AG09309 (cell line): ENCODE measurements at regions not wholly inside any gene's neighbourhood (a gene's known extent, or its start where the extent isn't known, plus 50 kb on each side); places are given as distances from the start of the nearest gene placed in this dataset.

Experiments used
- DNase-seq: peaks from one replicate; pipeline ENCODE4 v3.0.0-alpha.2; 2010; ENCODE audit warnings: low read depth
- H3K4me3 ChIP-seq: 2 replicates; pipeline ENCODE4 v1.5.1; 2011; ENCODE audit warnings: mild to moderate bottlenecking, low read depth, low read length, moderate library complexity; ENCODE audit not compliant: control insufficient read depth
- CTCF ChIP-seq: IDR thresholded peaks from 2 replicates; pipeline ENCODE4 v1.5.1; 2011; ENCODE audit warnings: mild to moderate bottlenecking, low read depth, low read length, inconsistent platforms; ENCODE audit not compliant: insufficient read depth, control insufficient read depth; ENCODE audit errors: missing control alignments

GRCh38 chr4:11342401-11342800 is 86.3 kb downstream of the HS3ST1 start:
- no peak for DNase-seq
- no peak for TF ChIP-seq CTCF
- H3K4me3 ChIP-seq = no peak overlapping the region

GRCh38 chr4:11341337-11342043 is 87.2 kb downstream of the HS3ST1 start:
- no peak for TF ChIP-seq CTCF
- no peak for DNase-seq
- no peak overlapping the region for H3K4me3 ChIP-seq

- H3K4me3 ChIP-seq = no peak overlapping the region
- DNase-seq = no peak
- no peak for TF ChIP-seq CTCF
Measured at GRCh38 chr4:11338956-11339782, 89.5 kb downstream of the HS3ST1 start.

GRCh38 chr4:11337287-11337686 is 91.4 kb downstream of the HS3ST1 start:
- no peak for DNase-seq
- no peak overlapping the region for H3K4me3 ChIP-seq
- no peak for TF ChIP-seq CTCF

- no peak for TF ChIP-seq CTCF
- H3K4me3 ChIP-seq = no peak overlapping the region
- DNase-seq = no peak
Measured at GRCh38 chr4:11336435-11336834, 92.3 kb downstream of the HS3ST1 start.

- TF ChIP-seq CTCF = no peak
- no peak for DNase-seq
- no peak overlapping the region for H3K4me3 ChIP-seq
Measured at GRCh38 chr4:11334887-11335286, 93.8 kb downstream of the HS3ST1 start.
